ENCODE measurements at regions not wholly inside any gene's neighbourhood (a gene's known extent, or its start where the extent isn't known, plus 50 kb on each side); places are given as distances from the start of the nearest gene placed in this dataset.
"Not testable (repeated sequence)": the region's sequence is repeated elsewhere in the genome, so short reads cannot be mapped to it uniquely, and the experiment has no call there.

GRCh38 chr6:113361014-113361645, 496.0 kb upstream of the MARCKS start:
- no peak for DNase-seq

GRCh38 chr6:113362301-113363047, 494.7 kb upstream of the MARCKS start:
- DNase-seq: no peak

- no peak for DNase-seq
Measured at GRCh38 chr6:113363048-113363798, 493.9 kb upstream of the MARCKS start.

- no peak for DNase-seq
Measured at GRCh38 chr6:113363866-113364265, 493.3 kb upstream of the MARCKS start.

GRCh38 chr6:113364766-113365165, 492.4 kb upstream of the MARCKS start:
- DNase-seq: no peak

GRCh38 chr6:113365191-113365590, 492.0 kb upstream of the MARCKS start:
- DNase-seq: no peak

- DNase-seq: no peak
Measured at GRCh38 chr6:113366505-113366904, 490.6 kb upstream of the MARCKS start.

- no peak for DNase-seq
Measured at GRCh38 chr6:113370508-113371502, 486.3 kb upstream of the MARCKS start.

GRCh38 chr6:113375466-113375865, 481.7 kb upstream of the MARCKS start:
- not testable (repeated sequence) for DNase-seq

- no peak for DNase-seq
Measured at GRCh38 chr6:113375950-113376846, 480.9 kb upstream of the MARCKS start.

GRCh38 chr6:113376847-113377165, 480.3 kb upstream of the MARCKS start:
- no peak for DNase-seq

GRCh38 chr6:113377362-113377942, 479.7 kb upstream of the MARCKS start:
- DNase-seq: no peak

- no peak for DNase-seq
Measured at GRCh38 chr6:113380591-113380990, 476.6 kb upstream of the MARCKS start.

GRCh38 chr6:113381232-113381631, 475.9 kb upstream of the MARCKS start:
- DNase-seq: no peak

- DNase-seq: no peak
Measured at GRCh38 chr6:113381959-113382358, 475.2 kb upstream of the MARCKS start.

GRCh38 chr6:113383701-113384100, 473.4 kb upstream of the MARCKS start:
- no peak for DNase-seq

- no peak for DNase-seq
Measured at GRCh38 chr6:113385020-113385431, 472.1 kb upstream of the MARCKS start.

- no peak for DNase-seq
Measured at GRCh38 chr6:113388996-113389395, 468.1 kb upstream of the MARCKS start.

GRCh38 chr6:113392551-113393055, 464.5 kb upstream of the MARCKS start:
- no peak for DNase-seq

- no peak for DNase-seq
Measured at GRCh38 chr6:113394216-113394615, 462.9 kb upstream of the MARCKS start.

- no peak for DNase-seq
Measured at GRCh38 chr6:113394729-113395128, 462.4 kb upstream of the MARCKS start.

Measured in activated CD4-positive, alpha-beta T cell treated with anti-CD3 and anti-CD28 coated beads, Interleukin-2, Interleukin-6, amounts not matched to agents 100 ng/mL and 50 ng/mL, durations not matched to agents 16 hours and 8 hours (primary cell).